Esophagus muscularis mucosa (tissue), 4 donors: ENCODE measurements at regions not wholly inside any gene's neighbourhood (a gene's known extent, or its start where the extent isn't known, plus 50 kb on each side); places are given as distances from the start of the nearest gene placed in this dataset.

ENCODE experiments used
- DNase-seq: peaks from one replicate; pipeline ENCODE4 v3.0.0-alpha.2; 2017; ENCODE audit errors: extremely low spot score
- H3K27ac ChIP-seq, 4 donors: fragments of 200-600 bp; sonication (generic); replicated peaks in 1 of 4; 1 replicate in 3 of 4; 2 replicates in 1 of 4; pipeline ENCODE4 v1.5.1; 2016 to 2019; ENCODE audit warnings: mild to moderate bottlenecking in 1 of 4
- H3K27me3 ChIP-seq, 4 donors: fragments of 200-600 bp; sonication (generic); one replicate each; pipeline versions ENCODE4 v1.5.1 to v1.6.0; 2016 to 2019
- H3K36me3 ChIP-seq, 4 donors: fragments of 200-600 bp; sonication (generic); one replicate each; pipeline ENCODE4 v1.5.1; 2016 to 2019
- H3K4me1 ChIP-seq, 4 donors: fragments of 200-600 bp; sonication (generic); one replicate each; pipeline ENCODE4 v1.5.1; 2016 to 2019
- H3K4me3 ChIP-seq, 4 donors: fragments of 200-600 bp; sonication (generic); 1 replicate in 2 of 4; 2 replicates in 2 of 4; pipeline ENCODE4 v1.5.1; 2016 to 2019; ENCODE audit warnings: mild to moderate bottlenecking in 4 of 4, moderate library complexity in 1 of 4
- H3K9me3 ChIP-seq, 4 donors: fragments of 200-600 bp; sonication (generic); 1 replicate in 3 of 4; 2 replicates in 1 of 4; pipeline ENCODE4 v1.5.1; 2016 to 2019
- CTCF ChIP-seq, 3 experiments: fragments of 200-600 bp in 2 of 3; fragments of 450-650 bp in 1 of 3; sonication (generic) in 2 of 3; IDR thresholded peaks; one replicate each; pipeline ENCODE4 v1.5.1; 2017 to 2019; ENCODE audit warnings: antibody characterized with exemption in 3 of 3, mild to moderate bottlenecking in 2 of 3, moderate library complexity in 1 of 3
- EP300 ChIP-seq: sonication (generic); formaldehyde crosslinking; IDR thresholded peaks from one replicate; pipeline ENCODE4 v1.6.1; 2017; ENCODE audit warnings: antibody characterized with exemption
- POLR2A ChIP-seq: fragments of 450-650 bp; IDR thresholded peaks from one replicate; pipeline ENCODE4 v1.6.1; 2017; ENCODE audit warnings: antibody characterized with exemption, moderate library complexity, mild to moderate bottlenecking, low read depth
- POLR2AphosphoS5 ChIP-seq, 2 donors: sonication (generic); formaldehyde crosslinking; IDR thresholded peaks; one replicate each; pipeline ENCODE4 v1.6.1; 2017; ENCODE audit warnings: antibody characterized with exemption in 2 of 2
- WGBS: methylation state at CpG from one replicate; pipeline ENCODE4 v1.1.5; 2018; 5-methylcytosine and 5-hydroxymethylcytosine counted together
- intact Hi-C: fragments of 100-400 bp; cut with DNase I; formaldehyde crosslinking; loops from one replicate; pipeline ENCODE4 v1.15.1; 2023

GRCh38 chr4:140229881-140230280 lies 75.9 kb upstream of the MAML3 start:
- 100% methylated on average over 3 of the region's 3 CpGs for WGBS
- Histone ChIP-seq H3K4me3 (no peak overlapping the region), H3K36me3 (no peaks in the 10 kb centered on the region), H3K27me3 (no peaks in the 10 kb centered on the region), H3K4me1 (peaks cover 0 to 10% (median 9%) of the 10 kb centered on the region in 4 donors), H3K27ac (no peak overlapping the region), H3K9me3 (no peaks in the 10 kb centered on the region)
- DNase-seq: no peak
- TF ChIP-seq POLR2A (no peak), EP300 (no peak), CTCF (IDR thresholded peaks at IDR 0.05) (no peak), POLR2AphosphoS5 (IDR thresholded peaks at IDR 0.05) (no peak)
- intact Hi-C loops: no loop called here

DNA sequence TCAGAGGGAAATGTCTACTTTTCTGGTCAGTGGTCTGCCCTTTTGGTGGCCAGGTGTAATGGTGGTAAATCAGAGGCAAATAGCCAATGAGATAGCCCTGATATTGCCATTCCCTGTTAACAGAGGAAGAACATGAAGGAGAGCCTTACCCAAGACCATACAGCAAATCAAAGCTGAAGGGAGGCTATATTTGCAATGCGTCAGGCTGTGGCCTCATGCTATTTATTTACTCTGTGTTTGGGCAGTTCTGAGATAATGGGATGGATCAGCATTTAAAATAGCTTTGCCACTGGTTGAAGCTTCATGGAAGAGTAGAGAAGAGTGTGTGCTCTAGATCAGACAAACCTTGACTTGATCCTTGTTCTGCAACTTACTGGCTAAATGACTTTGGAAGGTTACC lies 73.3 kb upstream of the MAML3 start:
- WGBS: 90% methylated on average over 1 of the region's 1 CpG
- Histone ChIP-seq H3K9me3 (no peaks in the 10 kb centered on the region), H3K27me3 (no peaks in the 10 kb centered on the region), H3K4me3 (no peak overlapping the region), H3K36me3 (no peaks in the 10 kb centered on the region), H3K27ac (no peak overlapping the region), H3K4me1 (no peaks in the 10 kb centered on the region)
- no peak for TF ChIP-seq POLR2AphosphoS5 (IDR thresholded peaks at IDR 0.05)
- TF ChIP-seq CTCF (IDR thresholded peaks at IDR 0.05): no peak
- no peak for TF ChIP-seq POLR2A
- no peak for TF ChIP-seq EP300
- intact Hi-C loops: no loop called here
- DNase-seq: no peak

GRCh38 chr4:140223056-140223810 lies 69.2 kb upstream of the MAML3 start:
- Histone ChIP-seq H3K27ac (no peak overlapping the region), H3K4me3 (no peak overlapping the region), H3K27me3 (no peaks in the 10 kb centered on the region), H3K36me3 (no peaks in the 10 kb centered on the region), H3K4me1 (no peaks in the 10 kb centered on the region), H3K9me3 (no peaks in the 10 kb centered on the region)
- DNase-seq: no peak
- intact Hi-C loops: no loop called here
- no peak for TF ChIP-seq POLR2AphosphoS5 (IDR thresholded peaks at IDR 0.05)
- TF ChIP-seq POLR2A: no peak
- TF ChIP-seq CTCF (IDR thresholded peaks at IDR 0.05): no peak
- no peak for TF ChIP-seq EP300
- 84% methylated on average over 8 of the region's 8 CpGs for WGBS

- DNase-seq: no peak
- no peak overlapping the region for H3K4me3 ChIP-seq
- intact Hi-C loops: no loop called here
- no peaks in the 10 kb centered on the region for H3K27me3 ChIP-seq
- H3K36me3 ChIP-seq: no peaks in the 10 kb centered on the region
- no peaks in the 10 kb centered on the region for H3K9me3 ChIP-seq
- H3K4me1 ChIP-seq: no peaks in the 10 kb centered on the region
- H3K27ac ChIP-seq: no peak overlapping the region
- no peak for TF ChIP-seq POLR2AphosphoS5 (IDR thresholded peaks at IDR 0.05)
- no peak for TF ChIP-seq POLR2A
- no peak for TF ChIP-seq EP300
- no peak for TF ChIP-seq CTCF (IDR thresholded peaks at IDR 0.05)
These were observed 68.2 kb upstream of the MAML3 start for GRCh38 chr4:140222171-140222570.

DNA sequence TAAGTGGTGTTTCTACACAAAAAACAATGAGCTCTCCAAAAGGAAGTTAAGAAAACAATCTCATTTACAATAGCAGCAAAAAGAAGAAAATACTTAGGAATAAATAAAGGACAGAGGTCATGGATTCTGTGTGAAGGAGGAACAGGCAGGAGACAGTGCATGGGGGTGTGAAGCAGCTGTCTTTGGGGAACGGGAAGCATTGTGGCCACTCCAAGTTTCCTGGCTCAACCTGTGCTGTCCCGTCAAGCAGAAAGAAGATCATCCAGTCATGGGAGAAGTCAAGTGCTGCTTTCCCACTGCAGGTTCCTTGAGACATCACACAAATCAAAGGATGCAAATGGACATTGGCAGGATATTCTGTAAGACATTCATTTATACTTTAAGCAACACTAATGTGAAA lies 66.1 kb upstream of the MAML3 start:
- Histone ChIP-seq H3K4me1 (no peaks in the 10 kb centered on the region), H3K27me3 (no peaks in the 10 kb centered on the region), H3K9me3 (no peaks in the 10 kb centered on the region), H3K27ac (no peak overlapping the region), H3K36me3 (no peaks in the 10 kb centered on the region), H3K4me3 (no peak overlapping the region)
- DNase-seq: no peak
- TF ChIP-seq POLR2AphosphoS5 (IDR thresholded peaks at IDR 0.05): no peak
- no peak for TF ChIP-seq EP300
- no peak for TF ChIP-seq POLR2A
- TF ChIP-seq CTCF (IDR thresholded peaks at IDR 0.05): no peak
- intact Hi-C loops: no loop called here
- WGBS: 57% methylated on average over 2 of the region's 2 CpGs
